GM13977 (cell line): ENCODE measurements at regions not wholly inside any gene's neighbourhood (a gene's known extent, or its start where the extent isn't known, plus 50 kb on each side); places are given as distances from the start of the nearest gene placed in this dataset.

Experiments
- DNase-seq: peaks from one replicate; pipeline ENCODE4 v3.0.0; 2012; ENCODE audit warnings: low spot score
- in situ Hi-C: fragments of 300-500 bp; cut with MboI; formaldehyde crosslinking; loops from one replicate; pipeline ENCODE4 v1.12.0; 2022; ENCODE audit warnings: low sequenced_read_pairs, low pct_unique_long_range_greater_than_20kb, mixed read lengths, inconsistent platforms; ENCODE audit not compliant: unreplicated experiment
- TF ChIP-seq, protein P1 (sequence below): IDR thresholded peaks from 2 replicates; pipeline ENCODE4 v1.5.1; 2012; ENCODE audit warnings: mild to moderate bottlenecking, control low read depth; ENCODE audit not compliant: insufficient read depth; ENCODE audit errors: extremely low read depth, missing control alignments

DNA sequence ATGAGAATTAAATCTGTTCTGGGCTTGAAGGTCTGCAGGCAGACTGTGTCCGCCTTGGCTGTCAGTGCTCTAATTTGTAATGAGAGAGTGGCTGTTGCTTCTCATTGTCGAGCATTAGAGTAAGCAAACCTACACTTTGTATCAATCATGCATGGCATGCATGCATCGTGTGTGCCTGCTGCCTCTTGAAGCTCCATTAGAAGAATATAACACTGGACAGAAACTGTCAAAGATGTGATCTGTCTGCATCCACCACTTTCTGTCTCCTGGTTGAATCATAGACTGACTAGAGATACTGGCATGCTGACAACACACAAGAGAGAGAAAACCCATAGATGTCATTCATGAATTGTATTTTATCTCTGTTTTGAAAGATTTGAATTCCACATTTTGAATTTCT is 275.0 kb upstream of the NXPH2 start:
- TF ChIP-seq, protein P1, sequence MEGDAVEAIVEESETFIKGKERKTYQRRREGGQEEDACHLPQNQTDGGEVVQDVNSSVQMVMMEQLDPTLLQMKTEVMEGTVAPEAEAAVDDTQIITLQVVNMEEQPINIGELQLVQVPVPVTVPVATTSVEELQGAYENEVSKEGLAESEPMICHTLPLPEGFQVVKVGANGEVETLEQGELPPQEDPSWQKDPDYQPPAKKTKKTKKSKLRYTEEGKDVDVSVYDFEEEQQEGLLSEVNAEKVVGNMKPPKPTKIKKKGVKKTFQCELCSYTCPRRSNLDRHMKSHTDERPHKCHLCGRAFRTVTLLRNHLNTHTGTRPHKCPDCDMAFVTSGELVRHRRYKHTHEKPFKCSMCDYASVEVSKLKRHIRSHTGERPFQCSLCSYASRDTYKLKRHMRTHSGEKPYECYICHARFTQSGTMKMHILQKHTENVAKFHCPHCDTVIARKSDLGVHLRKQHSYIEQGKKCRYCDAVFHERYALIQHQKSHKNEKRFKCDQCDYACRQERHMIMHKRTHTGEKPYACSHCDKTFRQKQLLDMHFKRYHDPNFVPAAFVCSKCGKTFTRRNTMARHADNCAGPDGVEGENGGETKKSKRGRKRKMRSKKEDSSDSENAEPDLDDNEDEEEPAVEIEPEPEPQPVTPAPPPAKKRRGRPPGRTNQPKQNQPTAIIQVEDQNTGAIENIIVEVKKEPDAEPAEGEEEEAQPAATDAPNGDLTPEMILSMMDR = no peak

DNA sequence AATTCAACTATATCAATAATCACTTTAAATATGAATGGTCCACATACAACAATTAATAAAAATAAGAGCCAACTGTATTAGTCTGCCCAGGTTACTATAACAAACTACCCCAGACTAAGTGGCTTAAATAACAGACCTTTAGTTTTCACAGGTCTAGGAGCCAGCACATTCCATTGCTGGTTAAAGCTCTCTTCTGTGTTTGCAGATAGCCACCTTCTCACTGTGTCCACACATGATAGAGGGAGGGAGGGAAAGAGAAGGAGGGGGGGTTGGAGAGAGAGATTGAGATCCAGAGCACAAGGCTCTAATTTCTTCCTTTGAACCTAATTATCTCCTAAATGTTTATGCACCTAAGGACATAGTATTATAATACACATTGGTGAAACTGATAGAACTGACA is 267.8 kb upstream of the NXPH2 start:
- in situ Hi-C loops = no loop called here

More for the DNA sequence above, 275.0 kb upstream of the NXPH2 start:
- in situ Hi-C loops = no loop called here
- no peak for DNase-seq

DNA sequence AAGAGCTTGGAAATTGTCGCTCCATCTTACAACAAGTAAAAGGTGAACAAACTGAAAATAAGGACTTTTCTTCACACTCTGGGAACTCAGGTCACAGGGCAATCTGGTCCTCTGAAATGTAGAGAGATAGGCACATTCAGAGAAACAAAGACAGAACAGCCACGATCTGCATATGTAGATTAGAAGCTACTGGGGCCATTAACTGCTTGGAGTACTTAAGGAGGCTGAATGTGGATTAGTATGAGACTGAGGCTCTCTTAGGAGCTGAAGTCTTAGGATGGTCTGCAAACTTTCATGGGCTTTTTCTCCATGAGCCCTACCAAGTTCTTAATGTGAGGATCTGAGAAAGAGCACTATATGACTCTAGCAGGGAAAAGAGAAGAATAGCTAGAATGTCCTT is 265.3 kb upstream of the NXPH2 start:
- in situ Hi-C loops = no loop called here
- DNase-seq = no peak
- TF ChIP-seq, protein P1 = no peak

More for the DNA sequence above, 267.8 kb upstream of the NXPH2 start:
- TF ChIP-seq, protein P1 = no peak
- DNase-seq = no peak

DNA sequence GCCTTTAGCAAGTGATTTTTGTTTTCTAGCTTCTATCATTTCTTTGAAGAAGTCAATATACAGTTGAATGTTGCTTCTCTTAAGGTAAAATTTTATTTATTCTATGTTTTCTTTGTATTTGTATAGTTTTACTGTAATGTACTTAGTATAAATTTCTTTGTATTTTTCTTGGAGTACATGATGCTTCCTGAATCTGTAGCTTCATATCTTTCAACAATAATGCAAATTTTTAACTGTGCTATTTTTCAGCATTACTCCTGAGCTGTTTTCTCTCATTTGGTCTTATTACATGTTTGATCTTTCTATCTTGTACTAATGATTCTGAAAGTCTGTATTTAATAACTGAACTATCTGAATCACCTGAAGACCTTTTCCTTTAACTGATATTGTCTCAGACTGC is 253.9 kb upstream of the NXPH2 start:
- TF ChIP-seq, protein P1 = no peak
- no peak for DNase-seq
- in situ Hi-C loops = no loop called here

DNA sequence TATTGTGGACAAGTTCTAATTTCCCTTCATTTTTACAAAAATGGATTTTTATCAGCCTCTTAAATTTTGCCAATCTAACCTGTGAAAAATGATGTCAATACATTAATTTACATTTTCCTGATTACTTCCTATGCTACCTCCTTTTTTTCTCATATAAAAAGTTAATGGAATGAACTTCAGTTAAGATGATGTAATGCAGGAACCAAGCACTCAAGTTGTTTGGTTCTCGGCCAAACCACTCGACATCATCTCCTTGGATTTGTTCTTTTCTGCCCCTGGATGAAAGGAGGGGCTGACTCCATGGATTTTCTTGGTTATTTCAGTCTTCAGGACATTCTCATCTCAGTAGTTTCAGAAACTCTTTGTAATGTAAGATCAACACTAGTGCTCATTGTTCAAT is 253.1 kb upstream of the NXPH2 start:
- TF ChIP-seq, protein P1 = no peak
- DNase-seq = no peak
- in situ Hi-C loops = no loop called here

DNA sequence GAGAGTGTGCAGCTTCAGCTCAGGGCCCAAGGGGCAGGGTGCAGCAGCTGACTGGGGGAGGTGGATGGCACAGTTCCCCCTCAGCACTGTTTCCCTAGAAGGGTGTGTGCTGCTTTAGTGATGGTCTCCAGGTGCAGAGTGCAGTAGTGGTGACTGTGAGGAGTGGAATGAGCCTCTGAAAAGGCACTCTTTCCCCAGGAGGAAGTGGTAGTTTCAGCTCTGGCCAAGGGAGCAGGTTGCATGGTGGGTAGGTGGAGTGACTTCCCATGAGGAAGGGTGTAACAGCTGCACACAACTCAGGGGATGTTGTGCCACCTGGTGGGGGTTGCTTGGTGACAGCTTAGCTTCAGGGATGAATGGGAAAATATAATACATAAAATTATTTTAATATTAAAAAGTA is 251.5 kb upstream of the NXPH2 start:
- in situ Hi-C loops = no loop called here
- TF ChIP-seq, protein P1 = no peak

DNA sequence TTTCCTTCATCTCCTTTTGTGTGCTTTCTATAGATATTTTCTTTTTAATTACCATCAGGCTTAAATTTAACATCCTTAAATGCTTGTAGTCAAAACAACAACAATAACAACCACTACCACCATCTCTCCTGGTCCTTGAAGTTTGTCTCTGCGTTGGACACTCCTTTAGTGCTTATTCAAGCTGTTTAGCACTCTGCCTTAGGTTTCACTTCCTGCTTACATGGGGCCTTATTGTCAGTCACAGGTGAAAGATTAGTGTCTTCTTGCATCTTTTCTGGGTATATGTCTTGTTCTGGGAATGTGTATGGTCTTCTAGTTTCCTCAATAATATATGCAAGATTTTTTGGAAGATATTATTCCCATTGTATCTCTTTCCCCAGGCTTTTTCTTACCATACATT is 240.1 kb upstream of the NXPH2 start:
- in situ Hi-C loops = no loop called here

More for the DNA sequence above, 251.5 kb upstream of the NXPH2 start:
- no peak for DNase-seq

More for the DNA sequence above, 240.1 kb upstream of the NXPH2 start:
- DNase-seq = no peak
- TF ChIP-seq, protein P1 = no peak
